ENCODE measurements at regions not wholly inside any gene's neighbourhood (a gene's known extent, or its start where the extent isn't known, plus 50 kb on each side); places are given as distances from the start of the nearest gene placed in this dataset.

- TF ChIP-seq CTCF (IDR thresholded peaks at IDR 0.05) (no peak), HMGXB4 (CRISPR knock-in tag; IDR thresholded peaks at IDR 0.05) (no peak), CREB1 (CRISPR knock-in tag; IDR thresholded peaks at IDR 0.05) (no peak), ATF6 (CRISPR knock-in tag; IDR thresholded peaks at IDR 0.05) (no peak), CBFB (CRISPR knock-in tag; IDR thresholded peaks at IDR 0.05; ENCODE audit: low read depth) (no peak), GABPB1 (CRISPR knock-in tag; IDR thresholded peaks at IDR 0.05) (no peak), KAT7 (CRISPR knock-in tag; IDR thresholded peaks at IDR 0.05; ENCODE audit: borderline replicate concordance) (no peak), NFYB (CRISPR knock-in tag; conservative IDR thresholded peaks at IDR 0.05; ENCODE audit: low read depth) (no peak), NR3C1 (CRISPR knock-in tag; conservative IDR thresholded peaks at IDR 0.05; ENCODE audit: low read depth) (no peak)
Observed at GRCh38 chr11:87466223-87466622, 428.5 kb downstream of the TMEM135 start.
